Astrocyte of the hippocampus (primary cell): ENCODE measurements at regions not wholly inside any gene's neighbourhood (a gene's known extent, or its start where the extent isn't known, plus 50 kb on each side); places are given as distances from the start of the nearest gene placed in this dataset.
A peak's percentile ranks its signal among the peaks of the same experiment; 100 is the strongest.

Experiments
- DNase-seq: peaks from one replicate; pipeline ENCODE4 v3.0.0; 2011; ENCODE audit warnings: low read depth, low spot score

- no peak for DNase-seq
Measured at GRCh38 chr16:8375232-8375587, 215.1 kb downstream of the TMEM114 start.

DNA sequence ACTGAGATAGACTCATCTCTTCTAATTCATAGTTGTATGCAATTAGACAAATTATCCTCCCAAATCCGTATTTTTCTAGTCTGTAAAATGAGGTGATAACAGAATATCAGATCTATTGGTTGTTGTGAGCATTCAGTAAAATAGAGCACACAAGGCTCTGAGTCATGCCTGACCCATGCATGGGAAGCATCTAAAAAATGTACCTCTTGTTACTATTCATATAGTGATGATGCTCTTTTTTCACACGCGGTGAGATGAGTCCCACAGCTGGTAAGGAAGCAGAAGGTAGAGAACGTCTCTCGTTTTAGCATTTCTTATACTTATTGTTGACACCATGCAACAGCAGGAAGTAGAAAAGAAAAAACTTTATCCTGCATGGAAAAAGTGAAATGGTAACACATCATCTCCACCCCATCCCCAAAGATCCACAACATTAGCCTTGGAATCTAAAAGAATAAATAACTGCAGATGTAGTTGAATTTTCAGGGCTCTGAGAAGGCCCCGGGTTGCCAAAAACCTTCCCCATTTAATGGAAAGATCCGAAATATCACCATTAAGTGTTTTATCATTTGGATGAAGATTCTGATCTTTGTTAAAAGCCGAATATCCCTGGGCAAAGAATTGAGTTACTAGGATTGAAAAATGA, 215.6 kb downstream of the TMEM114 start:
- DNase-seq = peak; percentile 26

DNA sequence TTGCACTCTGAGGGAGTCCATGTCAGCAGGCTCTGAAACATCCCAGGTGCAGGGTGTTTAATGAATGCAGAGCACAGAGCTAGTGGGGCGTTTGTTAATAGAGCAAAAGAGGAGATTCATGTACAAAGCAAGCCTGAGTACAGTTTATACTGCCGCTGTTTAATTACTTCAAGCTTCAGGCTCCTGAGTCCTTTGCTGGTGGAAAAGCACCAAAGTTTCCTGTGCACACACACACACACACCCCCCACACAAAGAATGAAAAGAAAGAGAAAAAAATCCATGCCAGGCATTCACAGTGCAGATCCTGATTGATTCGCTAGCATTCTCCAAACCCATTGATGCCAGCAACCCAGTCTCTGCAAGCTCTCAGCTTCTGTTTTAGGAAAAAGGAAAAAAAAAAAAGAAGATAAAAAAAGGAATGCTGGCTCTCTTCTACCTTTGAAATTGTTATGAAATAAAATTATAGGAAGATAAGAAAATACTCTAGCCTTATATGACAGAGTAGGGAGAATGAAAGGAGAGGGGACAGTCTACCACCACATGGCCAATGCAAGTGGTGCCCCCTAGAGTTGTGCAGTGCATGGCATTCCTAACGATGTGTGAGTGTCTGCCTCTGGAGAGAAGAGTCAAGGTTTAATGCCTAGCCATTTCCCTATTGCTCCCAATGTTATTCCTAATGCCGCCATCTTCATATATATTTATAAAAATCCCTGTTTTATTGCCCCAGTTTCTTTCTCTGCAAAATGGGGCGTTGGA, 216.5 kb downstream of the TMEM114 start:
- DNase-seq = no peak

- DNase-seq = no peak
Measured at GRCh38 chr16:8372141-8372540, 218.2 kb downstream of the TMEM114 start.

DNA sequence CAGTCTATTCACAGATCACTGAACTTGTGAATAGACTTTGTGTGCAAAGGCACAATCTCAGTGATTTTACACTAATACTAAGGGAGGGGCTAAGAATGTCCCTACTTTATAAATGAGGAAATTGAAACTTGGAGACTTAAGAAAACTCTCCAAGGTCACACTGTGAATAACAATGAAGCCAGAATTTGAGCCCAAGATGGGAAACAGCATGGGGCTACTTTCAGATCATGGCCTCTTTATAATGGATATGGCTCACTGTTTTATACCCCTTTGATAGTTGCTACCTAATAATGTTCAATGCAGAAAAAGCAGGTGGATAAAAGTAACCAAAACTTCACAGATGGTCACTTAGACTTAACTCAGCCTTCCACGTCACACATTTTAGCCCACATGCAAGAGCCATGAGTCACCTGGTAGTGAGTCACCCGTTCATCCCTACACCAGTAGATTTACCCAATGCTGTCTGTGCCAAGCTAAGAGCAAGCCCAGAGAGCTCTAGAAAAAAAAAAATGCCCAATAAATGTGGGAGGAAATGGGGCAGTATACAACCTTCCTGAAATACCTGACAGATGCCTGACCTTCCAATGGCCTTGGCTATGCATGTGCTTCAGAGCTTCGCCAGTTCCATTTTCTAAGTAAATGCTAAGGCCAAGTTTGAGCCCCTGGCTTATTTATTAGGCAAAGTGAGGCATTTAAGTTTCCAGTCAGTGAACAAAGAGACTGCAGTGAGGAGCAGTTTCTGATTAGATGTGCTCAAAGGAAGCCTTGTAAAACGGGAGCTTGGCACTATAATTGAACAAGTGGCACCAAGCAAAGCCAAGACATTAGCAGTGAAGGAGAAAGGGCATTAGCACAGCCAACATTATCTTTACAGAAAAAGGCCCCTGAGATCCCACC, 219.7 kb downstream of the TMEM114 start:
- peak; percentile 58 for DNase-seq

- DNase-seq = no peak
Measured at GRCh38 chr16:8358937-8359336, 231.4 kb downstream of the TMEM114 start.

DNA sequence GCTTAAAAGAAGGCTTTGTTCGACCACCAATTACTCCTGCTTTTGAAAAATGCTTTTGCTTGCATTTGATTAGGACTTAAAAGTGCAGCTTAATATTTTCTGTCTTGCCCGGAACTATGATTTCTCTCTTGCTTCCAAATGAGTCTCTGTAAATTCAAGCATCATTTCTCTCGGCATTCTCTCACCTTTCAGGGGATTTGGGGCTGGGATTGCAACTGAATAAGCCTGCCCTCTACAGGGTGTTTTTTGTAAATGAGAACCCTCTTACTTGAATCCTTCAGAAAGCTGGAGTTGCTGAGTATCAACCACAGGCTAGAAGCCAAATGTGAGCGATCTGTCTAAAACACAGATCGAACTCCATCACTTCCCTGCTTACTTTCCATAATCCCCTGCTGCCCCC, 234.6 kb downstream of the TMEM114 start:
- DNase-seq = peak; percentile 6

GRCh38 chr16:8346294-8346693, 244.0 kb downstream of the TMEM114 start:
- peak; percentile 27 for DNase-seq

GRCh38 chr16:8342276-8342675, 248.0 kb downstream of the TMEM114 start:
- no peak for DNase-seq

DNA sequence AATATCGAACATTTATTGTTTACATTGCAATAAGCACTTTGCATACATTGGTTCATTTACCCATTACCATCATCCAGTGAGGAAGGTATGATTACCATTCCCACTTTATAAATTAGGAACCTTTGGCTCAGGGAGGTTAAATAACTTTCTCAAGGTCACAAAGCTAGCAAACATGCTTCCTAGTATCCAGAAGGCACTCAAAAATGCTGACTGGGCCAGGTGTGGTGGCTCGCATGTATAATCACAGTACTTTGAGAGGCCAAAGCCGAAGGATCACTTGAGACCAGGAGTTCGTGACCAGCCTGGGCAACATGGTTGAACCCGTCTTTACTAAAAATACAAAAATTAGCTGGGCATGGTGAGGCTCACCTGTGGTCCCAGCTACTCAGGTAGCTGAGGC, 259.6 kb downstream of the TMEM114 start:
- no peak for DNase-seq

GRCh38 chr16:8326232-8326631, 264.1 kb downstream of the TMEM114 start:
- DNase-seq = no peak

GRCh38 chr16:8323153-8323552, 267.2 kb downstream of the TMEM114 start:
- DNase-seq = no peak

DNA sequence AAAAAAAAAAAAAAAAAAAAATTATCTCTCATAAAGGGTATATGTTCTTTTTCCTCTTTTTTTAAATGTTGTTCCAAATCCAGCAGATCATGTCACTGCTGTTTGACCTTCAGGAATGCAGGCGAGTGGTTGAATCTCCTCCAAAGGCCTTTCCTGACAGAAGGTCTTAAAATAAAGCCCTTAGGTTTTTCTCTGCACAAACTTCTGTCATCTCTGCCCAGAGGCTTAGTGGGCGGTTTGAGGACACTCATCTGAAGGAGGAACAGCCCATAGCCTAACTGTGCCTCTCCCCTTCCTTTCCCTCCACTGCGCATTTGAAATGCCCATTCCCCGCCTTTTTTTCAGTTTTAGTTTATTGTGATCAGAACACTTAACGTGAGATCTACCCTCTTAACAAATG, 270.2 kb downstream of the TMEM114 start:
- DNase-seq = no peak

GRCh38 chr16:8310816-8311215, 279.5 kb downstream of the TMEM114 start:
- no peak for DNase-seq

DNA sequence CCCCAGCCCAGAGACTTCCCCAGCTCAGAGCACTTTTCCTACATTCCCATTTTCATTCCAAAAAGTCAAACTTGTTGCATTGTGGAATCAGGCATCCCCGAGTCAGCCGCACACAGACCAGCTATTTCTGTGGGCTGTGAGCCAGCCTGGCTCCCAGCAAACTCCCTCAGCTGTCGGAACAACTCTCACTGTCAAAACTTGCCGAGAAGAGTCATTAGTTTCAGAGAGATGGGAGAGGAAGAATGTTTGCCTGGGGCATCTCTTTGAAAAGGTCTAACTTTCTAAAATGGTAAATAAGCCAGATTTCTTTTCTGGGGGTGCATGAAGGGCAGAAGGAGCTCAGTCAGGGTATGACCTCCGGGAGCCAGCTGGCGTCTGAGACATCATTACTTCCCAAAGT, 280.0 kb downstream of the TMEM114 start:
- no peak for DNase-seq

GRCh38 chr16:8305201-8305600, 285.1 kb downstream of the TMEM114 start:
- DNase-seq = no peak

- DNase-seq = no peak
Measured at GRCh38 chr16:8299635-8300034, 290.7 kb downstream of the TMEM114 start.

GRCh38 chr16:8295513-8296237, 294.6 kb downstream of the TMEM114 start:
- DNase-seq = no peak

DNA sequence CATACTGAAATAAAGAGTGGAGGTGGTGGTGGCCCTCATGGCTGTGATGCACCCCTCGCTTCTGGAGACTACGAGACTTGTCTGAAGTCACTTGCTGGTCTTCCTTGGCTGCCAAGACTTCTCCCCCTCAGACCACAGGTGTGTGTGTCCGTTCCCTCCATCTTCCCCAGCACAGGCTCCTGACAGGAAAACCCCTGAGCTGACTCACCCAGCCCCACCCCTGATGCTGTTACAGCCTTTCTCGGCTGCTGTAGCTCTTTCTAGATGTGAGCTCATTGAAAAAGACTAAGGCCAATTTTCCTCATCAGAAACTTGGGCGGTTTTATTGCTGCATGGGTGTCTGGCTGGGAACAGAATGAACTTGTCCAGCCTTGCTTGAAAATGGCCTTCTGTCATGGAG, 296.9 kb downstream of the TMEM114 start:
- no peak for DNase-seq

- DNase-seq = no peak
Measured at GRCh38 chr16:8292271-8292670, 298.0 kb downstream of the TMEM114 start.

GRCh38 chr16:8286348-8286747, 304.0 kb downstream of the TMEM114 start:
- DNase-seq = no peak

DNA sequence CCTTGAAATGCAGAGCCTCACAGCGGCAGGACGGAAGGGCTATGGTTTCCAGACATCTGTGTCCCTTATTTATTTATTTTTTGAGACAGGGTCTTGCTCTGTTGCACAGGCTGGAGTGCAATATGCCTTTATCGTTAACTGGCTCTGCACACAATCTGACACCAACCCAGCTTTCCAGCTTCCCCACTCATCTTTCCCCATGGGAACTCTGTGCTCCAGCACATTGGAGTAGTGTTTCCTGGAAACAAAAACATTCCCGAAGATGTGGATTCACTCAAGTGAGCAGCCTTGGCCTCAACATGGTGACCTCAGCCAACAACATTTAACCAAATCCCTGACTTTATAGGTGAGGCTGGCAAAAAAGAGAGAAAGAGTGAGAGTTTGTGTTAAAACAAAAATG, 307.1 kb downstream of the TMEM114 start:
- no peak for DNase-seq
